ENCODE measurements at regions not wholly inside any gene's neighbourhood (a gene's known extent, or its start where the extent isn't known, plus 50 kb on each side); places are given as distances from the start of the nearest gene placed in this dataset.

GRCh38 chr7:80040335-80040734, 94.3 kb upstream of the GNAI1 start:
- no peak for DNase-seq (ENCODE audit: low read depth in 2 of 2)
- TF ChIP-seq CTCF (IDR thresholded peaks at IDR 0.05; ENCODE audit: low read depth, low read length): no peak

GRCh38 chr7:80039251-80039884, 95.3 kb upstream of the GNAI1 start:
- DNase-seq (ENCODE audit: low read depth in 2 of 2): peak; percentile 18 to 22
- TF ChIP-seq CTCF (IDR thresholded peaks at IDR 0.05; ENCODE audit: low read depth, low read length): no peak
- no peak overlapping the region for H3K4me3 ChIP-seq (replicated peaks in 1 of 2; ENCODE audit: low read depth in 2 of 2, low read length in 2 of 2)

More at GRCh38 chr7:80040335-80040734, 94.3 kb upstream of the GNAI1 start:
- H3K4me3 ChIP-seq (replicated peaks in 1 of 2; ENCODE audit: low read depth in 2 of 2, low read length in 2 of 2): no peak overlapping the region

GRCh38 chr7:80037689-80038088, 96.9 kb upstream of the GNAI1 start:
- no peak for TF ChIP-seq CTCF (IDR thresholded peaks at IDR 0.05; ENCODE audit: low read depth, low read length)
- no peak for DNase-seq (ENCODE audit: low read depth in 2 of 2)
- H3K4me3 ChIP-seq (replicated peaks in 1 of 2; ENCODE audit: low read depth in 2 of 2, low read length in 2 of 2): no peak overlapping the region

- H3K4me3 ChIP-seq (replicated peaks in 1 of 2; ENCODE audit: low read depth in 2 of 2, low read length in 2 of 2): no peak overlapping the region
- no peak for TF ChIP-seq CTCF (IDR thresholded peaks at IDR 0.05; ENCODE audit: low read depth, low read length)
- no peak for DNase-seq (ENCODE audit: low read depth in 2 of 2)
Observed at GRCh38 chr7:80036107-80036506, 98.5 kb upstream of the GNAI1 start.

- TF ChIP-seq CTCF (IDR thresholded peaks at IDR 0.05; ENCODE audit: low read depth, low read length): no peak
Observed at GRCh38 chr7:80028717-80029116, 105.9 kb upstream of the GNAI1 start.

GRCh38 chr7:80027611-80028173, 106.9 kb upstream of the GNAI1 start:
- TF ChIP-seq CTCF (IDR thresholded peaks at IDR 0.05; ENCODE audit: low read depth, low read length): no peak
- H3K4me3 ChIP-seq (replicated peaks in 1 of 2; ENCODE audit: low read depth in 2 of 2, low read length in 2 of 2): no peak overlapping the region
- peak in 1 of 2 donors; percentile 7 for DNase-seq (ENCODE audit: low read depth in 2 of 2)

More at GRCh38 chr7:80028717-80029116, 105.9 kb upstream of the GNAI1 start:
- DNase-seq (ENCODE audit: low read depth in 2 of 2): no peak
- no peak overlapping the region for H3K4me3 ChIP-seq (replicated peaks in 1 of 2; ENCODE audit: low read depth in 2 of 2, low read length in 2 of 2)

Measured in cardiac fibroblast (primary cell).